ENCODE measurements at regions not wholly inside any gene's neighbourhood (a gene's known extent, or its start where the extent isn't known, plus 50 kb on each side); places are given as distances from the start of the nearest gene placed in this dataset.

GRCh38 chr9:88782931-88783710 lies 208.1 kb upstream of the S1PR3 start (continued):
- TF ChIP-seq RAD21 (IDR thresholded peaks at IDR 0.05 in 1 of 2, conservative IDR thresholded peaks at IDR 0.05 in 1 of 2; ENCODE audit: low read depth in 2 of 2, low read length in 2 of 2), result no peak
- no peak for TF ChIP-seq RFX5 (IDR thresholded peaks at IDR 0.05; ENCODE audit: borderline replicate concordance, low read depth, low read length)
- TF ChIP-seq CREB1 (IDR thresholded peaks at IDR 0.05), result no peak

Measured in H1 (cell line).